ENCODE measurements at regions not wholly inside any gene's neighbourhood (a gene's known extent, or its start where the extent isn't known, plus 50 kb on each side); places are given as distances from the start of the nearest gene placed in this dataset.

DNA sequence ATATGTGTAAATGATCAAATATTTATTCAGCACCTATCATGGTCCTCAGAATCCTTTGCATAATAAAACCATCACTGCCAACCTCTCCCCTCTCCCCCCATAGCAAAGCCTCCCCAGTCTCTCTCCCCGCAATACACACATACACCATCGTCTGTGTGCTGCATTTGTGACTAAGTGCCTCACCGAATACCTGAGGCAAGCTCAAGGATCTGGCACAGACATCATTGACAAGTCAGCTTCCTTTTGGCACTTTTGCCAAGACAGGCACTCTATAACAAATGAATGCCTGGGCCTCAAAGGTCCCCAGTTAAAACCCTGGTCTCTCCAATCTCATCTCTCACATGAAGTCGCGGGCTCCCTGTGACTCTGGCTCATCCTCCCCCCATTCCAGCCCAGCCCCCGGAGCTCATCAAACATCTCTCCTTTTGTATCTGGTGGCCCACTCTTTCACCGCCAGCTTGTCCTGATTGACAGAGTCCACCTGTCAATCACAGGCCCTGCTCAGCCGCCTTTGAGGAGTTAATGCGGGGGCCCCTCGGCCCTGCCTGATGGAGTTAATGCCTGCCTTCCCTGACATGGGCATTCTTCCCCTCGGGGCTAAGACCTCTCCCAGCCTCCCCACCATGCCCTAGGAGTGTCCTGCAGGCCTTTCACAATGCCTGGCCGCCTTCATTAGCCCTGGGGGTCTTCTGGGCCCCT, 135.8 kb upstream of the ATP6AP2 start:
- no peak for TF ChIP-seq EZH2phosphoT487 (conservative IDR thresholded peaks at IDR 0.05; ENCODE audit: low read length)
- TF ChIP-seq, protein P1, sequence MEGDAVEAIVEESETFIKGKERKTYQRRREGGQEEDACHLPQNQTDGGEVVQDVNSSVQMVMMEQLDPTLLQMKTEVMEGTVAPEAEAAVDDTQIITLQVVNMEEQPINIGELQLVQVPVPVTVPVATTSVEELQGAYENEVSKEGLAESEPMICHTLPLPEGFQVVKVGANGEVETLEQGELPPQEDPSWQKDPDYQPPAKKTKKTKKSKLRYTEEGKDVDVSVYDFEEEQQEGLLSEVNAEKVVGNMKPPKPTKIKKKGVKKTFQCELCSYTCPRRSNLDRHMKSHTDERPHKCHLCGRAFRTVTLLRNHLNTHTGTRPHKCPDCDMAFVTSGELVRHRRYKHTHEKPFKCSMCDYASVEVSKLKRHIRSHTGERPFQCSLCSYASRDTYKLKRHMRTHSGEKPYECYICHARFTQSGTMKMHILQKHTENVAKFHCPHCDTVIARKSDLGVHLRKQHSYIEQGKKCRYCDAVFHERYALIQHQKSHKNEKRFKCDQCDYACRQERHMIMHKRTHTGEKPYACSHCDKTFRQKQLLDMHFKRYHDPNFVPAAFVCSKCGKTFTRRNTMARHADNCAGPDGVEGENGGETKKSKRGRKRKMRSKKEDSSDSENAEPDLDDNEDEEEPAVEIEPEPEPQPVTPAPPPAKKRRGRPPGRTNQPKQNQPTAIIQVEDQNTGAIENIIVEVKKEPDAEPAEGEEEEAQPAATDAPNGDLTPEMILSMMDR (IDR thresholded peaks at IDR 0.05; ENCODE audit: insufficient read depth, low read length, poor library complexity, severe bottlenecking) = no peak

Measured in SU-DHL-6 (cell line).